Muscle layer of duodenum (tissue), 2 donors: ENCODE measurements at regions not wholly inside any gene's neighbourhood (a gene's known extent, or its start where the extent isn't known, plus 50 kb on each side); places are given as distances from the start of the nearest gene placed in this dataset.

Experiments
- H3K27ac ChIP-seq: one replicate; pipeline ENCODE4 v1.7.0; 2013; ENCODE audit warnings: mild to moderate bottlenecking, low read length
- H3K27me3 ChIP-seq: one replicate; pipeline ENCODE4 v1.7.0; 2013; ENCODE audit warnings: low read depth, mild to moderate bottlenecking, control low read depth, low read length
- H3K36me3 ChIP-seq, 2 donors: one replicate each; pipeline ENCODE4 v1.7.0; 2013; ENCODE audit warnings: low read length in 2 of 2, control low read depth in 1 of 2, mild to moderate bottlenecking in 1 of 2; ENCODE audit not compliant: insufficient read depth in 2 of 2, control insufficient read depth in 1 of 2
- H3K4me1 ChIP-seq, 2 donors: one replicate each; pipeline ENCODE4 v1.7.0; 2013; ENCODE audit warnings: low read length in 2 of 2, mild to moderate bottlenecking in 2 of 2, control low read depth in 1 of 2, moderate library complexity in 1 of 2; ENCODE audit not compliant: insufficient read depth in 2 of 2, control insufficient read depth in 1 of 2
- H3K4me3 ChIP-seq, 2 donors: one replicate each; pipeline ENCODE4 v1.7.0; 2013; ENCODE audit warnings: low read length in 2 of 2, low read depth in 1 of 2, mild to moderate bottlenecking in 1 of 2
- H3K9me3 ChIP-seq, 2 donors: one replicate each; pipeline ENCODE4 v1.7.0; 2013; ENCODE audit warnings: low read length in 2 of 2, control low read depth in 1 of 2, mild to moderate bottlenecking in 1 of 2; ENCODE audit not compliant: control insufficient read depth in 1 of 2
- donor health status: healthy.

- no peak overlapping the region for H3K4me3 ChIP-seq
Observed at GRCh38 chr6:25070547-25071366, 135.0 kb upstream of the RIPOR2 start.

GRCh38 chr6:25078141-25078540 is 142.4 kb upstream of the RIPOR2 start:
- Histone ChIP-seq H3K27me3 (no peaks in the 10 kb centered on the region), H3K36me3 (peaks cover 0 to 4% of the 10 kb centered on the region in 2 donors), H3K9me3 (no peaks in the 10 kb centered on the region), H3K4me3 (no peak overlapping the region), H3K27ac (no peak overlapping the region), H3K4me1 (no peaks in the 10 kb centered on the region)

More at GRCh38 chr6:25070547-25071366, 135.0 kb upstream of the RIPOR2 start:
- Histone ChIP-seq H3K9me3 (no peaks in the 10 kb centered on the region), H3K27me3 (no peaks in the 10 kb centered on the region), H3K36me3 (no peaks in the 10 kb centered on the region), H3K4me1 (no peaks in the 10 kb centered on the region), H3K27ac (no peak overlapping the region)

- Histone ChIP-seq H3K4me3 (no peak overlapping the region), H3K27me3 (no peaks in the 10 kb centered on the region), H3K36me3 (peaks cover 4 to 11% of the 10 kb centered on the region in 2 donors), H3K4me1 (no peaks in the 10 kb centered on the region), H3K9me3 (no peaks in the 10 kb centered on the region), H3K27ac (no peak overlapping the region)
Observed at GRCh38 chr6:25083784-25084507, 148.2 kb upstream of the RIPOR2 start.

- Histone ChIP-seq H3K36me3 (peaks cover 4 to 12% of the 10 kb centered on the region in 2 donors), H3K9me3 (no peaks in the 10 kb centered on the region), H3K27me3 (no peaks in the 10 kb centered on the region), H3K4me3 (no peak overlapping the region), H3K4me1 (no peaks in the 10 kb centered on the region), H3K27ac (no peak overlapping the region)
Observed at GRCh38 chr6:25084508-25084833, 148.7 kb upstream of the RIPOR2 start.

- no peaks in the 10 kb centered on the region for H3K27me3 ChIP-seq
- H3K9me3 ChIP-seq, result no peaks in the 10 kb centered on the region
- H3K4me1 ChIP-seq, result no peaks in the 10 kb centered on the region
- H3K27ac ChIP-seq, result no peak overlapping the region
- peaks cover 4 to 12% of the 10 kb centered on the region in 2 donors for H3K36me3 ChIP-seq
- no peak overlapping the region for H3K4me3 ChIP-seq
Observed at GRCh38 chr6:25085756-25086155, 150.0 kb upstream of the RIPOR2 start.

GRCh38 chr6:25086500-25087091 is 150.8 kb upstream of the RIPOR2 start:
- no peaks in the 10 kb centered on the region for H3K9me3 ChIP-seq
- H3K27me3 ChIP-seq, result no peaks in the 10 kb centered on the region
- no peaks in the 10 kb centered on the region for H3K4me1 ChIP-seq
- H3K4me3 ChIP-seq, result no peak overlapping the region
- peak overlapping the region; percentile 25 for H3K27ac ChIP-seq
- peaks cover 2 to 15% of the 10 kb centered on the region in 2 donors for H3K36me3 ChIP-seq

GRCh38 chr6:25088513-25088912 is 152.8 kb upstream of the RIPOR2 start:
- no peaks in the 10 kb centered on the region for H3K27me3 ChIP-seq
- H3K4me1 ChIP-seq, result no peaks in the 10 kb centered on the region
- H3K9me3 ChIP-seq, result no peaks in the 10 kb centered on the region
- peak overlapping the region; percentile 54 for H3K27ac ChIP-seq
- no peak overlapping the region for H3K4me3 ChIP-seq
- H3K36me3 ChIP-seq, result peaks cover 7 to 15% of the 10 kb centered on the region in 2 donors

- Histone ChIP-seq H3K36me3 (peaks cover 13 to 15% of the 10 kb centered on the region in 2 donors), H3K27ac (peak overlapping the region; percentile 40), H3K27me3 (no peaks in the 10 kb centered on the region), H3K4me3 (no peak overlapping the region), H3K9me3 (no peaks in the 10 kb centered on the region), H3K4me1 (no peaks in the 10 kb centered on the region)
Observed at GRCh38 chr6:25089442-25089841, 153.7 kb upstream of the RIPOR2 start.

- peaks cover 4 to 13% of the 10 kb centered on the region in 2 donors for H3K36me3 ChIP-seq
- H3K27ac ChIP-seq, result no peak overlapping the region
- no peak overlapping the region for H3K4me3 ChIP-seq
- H3K27me3 ChIP-seq, result no peaks in the 10 kb centered on the region
- H3K4me1 ChIP-seq, result no peaks in the 10 kb centered on the region
- no peaks in the 10 kb centered on the region for H3K9me3 ChIP-seq
Observed at GRCh38 chr6:25094726-25095125, 159.0 kb upstream of the RIPOR2 start.

GRCh38 chr6:25100288-25100687 is 164.5 kb upstream of the RIPOR2 start:
- H3K27ac ChIP-seq, result no peak overlapping the region
- no peaks in the 10 kb centered on the region for H3K27me3 ChIP-seq
- no peaks in the 10 kb centered on the region for H3K9me3 ChIP-seq
- H3K36me3 ChIP-seq, result no peaks in the 10 kb centered on the region
- no peaks in the 10 kb centered on the region for H3K4me1 ChIP-seq
- H3K4me3 ChIP-seq, result no peak overlapping the region

- no peak overlapping the region for H3K4me3 ChIP-seq
- H3K9me3 ChIP-seq, result no peaks in the 10 kb centered on the region
- H3K4me1 ChIP-seq, result no peaks in the 10 kb centered on the region
- no peak overlapping the region for H3K27ac ChIP-seq
- no peaks in the 10 kb centered on the region for H3K27me3 ChIP-seq
- peaks cover 14 to 25% of the 10 kb centered on the region in 2 donors for H3K36me3 ChIP-seq
Observed at GRCh38 chr6:25103603-25104002, 167.8 kb upstream of the RIPOR2 start.
